ENCODE measurements at regions not wholly inside any gene's neighbourhood (a gene's known extent, or its start where the extent isn't known, plus 50 kb on each side); places are given as distances from the start of the nearest gene placed in this dataset.

- no peak for DNase-seq
These were observed 361.6 kb upstream of the NR2F2 start for GRCh38 chr15:95968856-95969255.

- DNase-seq, result no peak
These were observed 360.2 kb upstream of the NR2F2 start for GRCh38 chr15:95970326-95970725.

- DNase-seq, result no peak
These were observed 358.4 kb upstream of the NR2F2 start for GRCh38 chr15:95972041-95972553.

- no peak for DNase-seq
These were observed 357.7 kb upstream of the NR2F2 start for GRCh38 chr15:95972812-95973211.

GRCh38 chr15:95973566-95974256 lies 356.8 kb upstream of the NR2F2 start:
- no peak for DNase-seq

GRCh38 chr15:95975212-95975611 lies 355.3 kb upstream of the NR2F2 start:
- no peak for DNase-seq

- DNase-seq, result no peak
These were observed 351.2 kb upstream of the NR2F2 start for GRCh38 chr15:95979286-95979685.

- no peak for DNase-seq
These were observed 349.3 kb upstream of the NR2F2 start for GRCh38 chr15:95981209-95981608.

GRCh38 chr15:95987299-95987698 lies 343.2 kb upstream of the NR2F2 start:
- DNase-seq, result no peak

GRCh38 chr15:95987886-95988573 lies 342.5 kb upstream of the NR2F2 start:
- no peak for DNase-seq

- DNase-seq, result no peak
These were observed 342.0 kb upstream of the NR2F2 start for GRCh38 chr15:95988574-95988887.

GRCh38 chr15:95989392-95989791 lies 341.1 kb upstream of the NR2F2 start:
- DNase-seq, result no peak

GRCh38 chr15:95990833-95991232 lies 339.7 kb upstream of the NR2F2 start:
- no peak for DNase-seq

- DNase-seq, result no peak
These were observed 336.1 kb upstream of the NR2F2 start for GRCh38 chr15:95994418-95994817.

- no peak for DNase-seq
These were observed 334.9 kb upstream of the NR2F2 start for GRCh38 chr15:95995375-95996168.

GRCh38 chr15:95996494-95996893 lies 334.0 kb upstream of the NR2F2 start:
- DNase-seq, result no peak

GRCh38 chr15:95998935-95999334 lies 331.6 kb upstream of the NR2F2 start:
- no peak for DNase-seq

- no peak for DNase-seq
These were observed 327.3 kb upstream of the NR2F2 start for GRCh38 chr15:96002890-96003859.

GRCh38 chr15:96005906-96006305 lies 324.6 kb upstream of the NR2F2 start:
- no peak for DNase-seq

- no peak for DNase-seq
These were observed 319.4 kb upstream of the NR2F2 start for GRCh38 chr15:96011136-96011535.

GRCh38 chr15:96014939-96015338 lies 315.6 kb upstream of the NR2F2 start:
- DNase-seq, result no peak

- no peak for DNase-seq
These were observed 311.4 kb upstream of the NR2F2 start for GRCh38 chr15:96019114-96019513.

- DNase-seq, result no peak
These were observed 310.4 kb upstream of the NR2F2 start for GRCh38 chr15:96020133-96020532.

Data from stimulated activated naive CD4-positive, alpha-beta T cell treated with Interleukin-2 at 50 U/mL for 16 hours (primary cell).